Ecto neural progenitor cell (in vitro differentiated cells): ENCODE measurements at regions not wholly inside any gene's neighbourhood (a gene's known extent, or its start where the extent isn't known, plus 50 kb on each side); places are given as distances from the start of the nearest gene placed in this dataset.
"Not testable (repeated sequence)": the region's sequence is repeated elsewhere in the genome, so short reads cannot be mapped to it uniquely, and the experiment has no call there.

Source experiments
- DNase-seq: peaks from one replicate; pipeline ENCODE4 v3.0.0-alpha.2; 2018; ENCODE audit warnings: low spot score

DNA sequence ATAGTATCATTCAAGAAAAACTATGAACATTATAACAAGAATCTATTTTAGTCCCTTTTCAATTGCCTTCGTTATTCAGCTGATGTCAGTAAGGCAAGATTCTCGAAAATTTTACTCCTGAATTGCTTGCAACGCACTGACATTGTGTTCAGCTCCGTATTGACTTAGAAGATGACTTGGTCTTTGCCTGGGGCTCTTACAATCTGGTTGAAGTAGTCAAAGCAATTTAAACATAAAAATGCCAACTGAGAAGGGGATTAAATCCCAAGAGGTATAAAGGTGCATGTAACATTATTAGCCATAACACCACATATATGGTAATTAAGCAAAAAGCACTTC is 507.1 kb downstream of the CENPC start:
- DNase-seq: no peak

- no peak for DNase-seq
These were observed 507.6 kb downstream of the CENPC start for GRCh38 chr4:67037504-67038227.

- no peak for DNase-seq
These were observed 508.5 kb downstream of the CENPC start for GRCh38 chr4:67036791-67037190.

GRCh38 chr4:67035986-67036385 is 509.3 kb downstream of the CENPC start:
- no peak for DNase-seq

GRCh38 chr4:67035501-67035900 is 509.8 kb downstream of the CENPC start:
- DNase-seq: no peak

GRCh38 chr4:67030636-67031035 is 514.7 kb downstream of the CENPC start:
- no peak for DNase-seq

DNA sequence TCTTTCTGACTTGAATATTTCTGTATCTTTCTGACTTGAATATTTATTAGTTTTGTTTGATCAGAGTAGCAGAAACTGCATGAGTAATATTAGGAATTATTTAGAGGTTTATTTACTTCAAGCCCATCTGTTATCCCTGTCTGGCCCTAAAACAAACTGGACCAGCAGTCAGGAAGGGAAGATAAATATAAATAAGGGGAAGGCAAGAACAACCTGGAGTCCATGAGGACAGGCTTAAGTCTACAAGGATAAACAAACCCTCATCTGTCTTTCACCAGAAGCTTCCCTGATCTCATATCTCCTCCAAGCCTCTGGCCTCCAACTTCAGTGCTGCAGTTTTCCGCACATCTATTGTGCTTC is 524.9 kb downstream of the CENPC start:
- no peak for DNase-seq

GRCh38 chr4:67019686-67020437 is 525.4 kb downstream of the CENPC start:
- no peak for DNase-seq

DNA sequence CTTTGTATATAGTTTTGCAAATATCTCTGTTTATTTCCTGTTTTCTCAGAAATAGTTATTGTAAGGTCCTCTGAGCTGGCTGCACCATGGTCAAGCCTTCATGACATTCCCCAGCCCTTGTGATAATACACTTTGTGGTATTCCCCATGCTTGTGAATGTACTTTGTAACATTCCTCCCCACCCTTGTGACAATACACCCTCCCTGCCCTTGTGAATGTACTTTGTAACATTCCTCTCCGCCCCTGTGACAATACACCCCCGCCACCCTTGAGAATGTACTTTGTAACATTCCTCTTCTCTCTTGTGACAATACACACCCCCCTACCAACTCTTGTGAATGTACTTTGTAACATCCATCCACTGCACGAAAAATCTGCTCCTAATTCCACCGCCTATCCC is 530.7 kb downstream of the CENPC start:
- no peak for DNase-seq

DNA sequence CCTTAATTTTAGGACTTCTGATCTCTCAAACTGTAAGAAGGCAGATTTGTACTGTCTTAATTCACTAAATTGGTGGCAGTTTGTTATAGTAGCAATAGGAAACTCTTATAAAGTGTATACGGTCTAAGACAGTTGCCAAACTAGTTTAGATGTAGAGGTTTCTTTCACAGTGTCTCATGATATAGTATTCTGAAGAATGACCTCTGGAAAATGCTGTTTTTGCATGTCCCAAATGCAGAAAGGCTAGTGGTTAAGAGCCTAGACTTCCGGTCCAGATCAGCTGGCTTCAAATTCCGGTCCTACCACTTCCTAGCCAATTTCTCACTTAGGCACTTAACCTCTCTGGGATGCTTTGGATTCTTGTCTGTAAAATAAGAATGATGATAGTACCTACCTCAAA is 538.5 kb downstream of the CENPC start:
- no peak for DNase-seq

- DNase-seq: no peak
These were observed 553.8 kb downstream of the CENPC start for GRCh38 chr4:66991521-66991920.

DNA sequence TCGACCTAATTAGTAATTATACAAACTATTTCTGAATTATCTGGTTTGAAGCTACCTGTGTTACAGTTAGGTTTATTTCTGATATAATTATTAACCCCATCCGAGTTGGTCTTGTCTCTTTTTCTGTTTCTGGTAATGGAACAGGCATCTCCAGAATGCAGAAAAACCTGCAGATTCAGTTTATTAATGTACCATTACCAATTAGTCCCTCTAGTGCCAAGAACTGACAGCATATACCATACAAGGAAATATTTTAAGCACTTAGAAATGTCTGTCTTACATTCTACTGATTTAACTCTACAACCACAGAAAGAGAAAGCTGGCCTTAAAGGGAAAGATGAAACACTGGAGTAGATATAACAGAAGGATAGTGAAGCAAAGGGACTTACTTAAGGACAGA is 570.6 kb downstream of the CENPC start:
- no peak for DNase-seq

- no peak for DNase-seq
These were observed 573.2 kb downstream of the CENPC start for GRCh38 chr4:66972087-66972486.

DNA sequence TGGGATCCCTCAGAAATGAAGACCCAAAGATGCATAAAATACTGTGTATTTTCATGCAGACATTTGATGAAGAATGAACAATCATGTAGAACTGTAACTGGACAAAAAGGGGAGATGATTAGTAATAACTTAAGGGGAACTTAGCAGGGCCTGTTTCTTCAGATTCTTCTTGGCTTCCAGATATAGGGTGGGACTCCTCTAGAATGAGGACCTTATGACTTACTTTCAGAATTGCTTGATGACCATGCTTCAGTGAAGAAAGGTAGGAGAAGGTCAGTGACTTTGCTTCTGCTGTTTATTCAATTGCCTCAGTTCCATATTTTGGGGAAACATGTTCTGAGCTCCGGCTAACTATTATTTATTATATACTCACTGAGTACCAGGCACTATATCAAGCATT is 580.8 kb downstream of the CENPC start:
- no peak for DNase-seq

DNA sequence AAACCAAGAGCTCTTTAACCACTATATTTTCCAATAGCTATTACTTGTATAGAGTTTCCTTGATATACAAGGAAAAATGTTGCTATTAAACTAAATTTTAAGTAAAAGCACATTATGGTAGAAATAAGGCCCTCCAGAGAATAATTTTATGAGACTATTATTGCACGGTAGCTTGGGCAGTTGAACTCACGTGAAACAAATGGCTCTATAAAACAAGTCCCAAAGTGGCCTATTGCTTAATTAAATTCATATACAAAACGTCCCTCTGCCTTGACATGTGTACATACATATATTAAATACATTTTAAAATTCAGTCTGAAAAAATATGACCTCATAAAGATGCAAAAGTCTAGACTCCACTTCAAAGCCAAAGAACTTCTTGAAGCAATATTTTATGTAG is 582.2 kb downstream of the CENPC start:
- DNase-seq: no peak

GRCh38 chr4:66959207-66959606 is 586.1 kb downstream of the CENPC start:
- DNase-seq: no peak

DNA sequence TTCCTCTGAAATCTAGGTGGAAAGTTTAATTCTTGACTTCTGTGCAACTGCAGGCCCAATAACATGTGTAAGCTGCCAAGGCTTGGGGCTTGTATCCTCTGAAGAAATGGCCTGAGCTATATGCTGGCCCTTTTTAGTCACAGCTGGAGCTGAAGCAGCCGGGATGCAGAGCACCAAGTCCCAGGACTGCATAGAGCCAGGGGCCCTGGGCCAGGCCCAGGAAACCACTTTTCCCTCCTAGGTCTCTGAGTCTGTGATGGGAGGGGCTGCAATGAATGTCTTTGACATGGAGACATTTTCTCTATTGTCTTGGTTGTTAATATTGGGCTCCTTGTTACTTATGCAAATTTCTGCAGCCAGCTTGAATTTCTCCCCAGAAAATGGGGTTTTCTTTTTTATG is 588.5 kb downstream of the CENPC start:
- no peak for DNase-seq

- no peak for DNase-seq
These were observed 588.9 kb downstream of the CENPC start for GRCh38 chr4:66956426-66956825.

GRCh38 chr4:66955784-66956183 is 589.5 kb downstream of the CENPC start:
- DNase-seq: no peak

DNA sequence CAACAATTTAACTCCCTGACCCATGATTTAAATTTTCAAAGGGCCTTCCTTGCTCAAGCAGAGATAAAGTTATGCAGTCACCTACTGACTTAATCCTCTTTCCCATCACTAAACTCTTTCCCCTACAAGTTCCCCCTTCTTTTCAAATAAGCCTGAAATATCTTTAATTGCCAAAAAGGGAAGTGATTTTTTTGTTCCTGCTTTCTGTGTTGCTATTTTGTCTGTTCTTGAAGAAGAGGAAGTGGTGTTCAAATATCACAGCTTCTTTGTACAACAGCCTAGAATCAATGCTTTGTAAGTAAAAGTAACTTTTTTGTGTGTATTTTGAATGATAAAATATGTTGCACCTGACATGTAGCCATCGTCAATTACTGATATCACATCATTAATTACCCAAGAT is 595.9 kb downstream of the CENPC start:
- DNase-seq: no peak

GRCh38 chr4:66946761-66947160 is 598.5 kb downstream of the CENPC start:
- DNase-seq: no peak

GRCh38 chr4:66943112-66943511 is 602.2 kb downstream of the CENPC start:
- DNase-seq: no peak

DNA sequence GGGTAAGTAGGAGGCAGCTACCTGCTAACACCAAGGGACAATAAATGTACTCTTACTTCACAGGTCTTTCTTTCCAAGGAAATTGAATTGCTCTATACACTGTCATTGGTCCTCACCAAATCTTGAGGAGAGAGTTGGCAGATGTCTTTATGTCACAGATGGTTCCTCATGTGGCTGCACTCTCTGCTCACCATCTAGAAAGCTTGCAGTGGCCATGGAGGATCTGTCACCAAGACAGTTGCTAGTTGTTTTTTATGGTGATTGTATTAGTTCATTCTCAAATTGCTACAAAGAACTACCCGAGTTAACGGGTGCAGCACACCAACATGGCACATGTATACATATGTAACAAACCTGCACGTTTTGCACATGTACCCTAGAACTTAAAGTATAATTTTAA is 613.3 kb downstream of the CENPC start:
- not testable (repeated sequence) for DNase-seq

DNA sequence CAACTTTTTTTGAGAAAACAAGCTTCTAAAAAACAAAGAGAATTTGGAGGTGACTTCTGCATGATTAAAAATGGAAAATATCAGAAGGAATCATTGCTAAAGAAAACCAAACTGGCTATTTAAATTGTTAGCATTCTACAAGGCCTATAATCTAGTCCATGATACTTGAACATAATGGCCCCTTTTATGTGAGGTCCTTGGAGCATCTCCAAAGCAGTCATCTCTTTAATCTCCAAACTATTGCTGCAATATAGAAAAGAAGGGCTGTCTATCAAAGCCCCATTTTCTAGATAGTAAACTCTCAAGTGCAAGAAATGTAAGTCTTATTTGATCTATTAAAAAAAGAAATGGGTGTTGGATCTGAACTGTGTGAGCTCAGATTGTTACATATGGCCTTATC is 615.1 kb downstream of the CENPC start:
- no peak for DNase-seq
